SK-N-MC (cell line): ENCODE measurements at regions not wholly inside any gene's neighbourhood (a gene's known extent, or its start where the extent isn't known, plus 50 kb on each side); places are given as distances from the start of the nearest gene placed in this dataset.

Experiments used
- EZH2 ChIP-seq: fragments of 200-600 bp; sonication (generic); IDR thresholded peaks from one replicate; pipeline ENCODE4 v1.6.1; 2017; ENCODE audit warnings: antibody characterized with exemption
- FOXP2 ChIP-seq: optimal IDR thresholded peaks from 2 replicates; pipeline ENCODE3; 2011; ENCODE audit warnings: mild to moderate bottlenecking, moderate library complexity; ENCODE audit not compliant: insufficient read depth; ENCODE audit errors: extremely low read length, control extremely low read depth
- POLR2AphosphoS5 ChIP-seq: IDR thresholded peaks from 2 replicates; pipeline ENCODE4 v1.6.1; 2012; ENCODE audit warnings: mild to moderate bottlenecking, low read depth, low read length, borderline replicate concordance

DNA sequence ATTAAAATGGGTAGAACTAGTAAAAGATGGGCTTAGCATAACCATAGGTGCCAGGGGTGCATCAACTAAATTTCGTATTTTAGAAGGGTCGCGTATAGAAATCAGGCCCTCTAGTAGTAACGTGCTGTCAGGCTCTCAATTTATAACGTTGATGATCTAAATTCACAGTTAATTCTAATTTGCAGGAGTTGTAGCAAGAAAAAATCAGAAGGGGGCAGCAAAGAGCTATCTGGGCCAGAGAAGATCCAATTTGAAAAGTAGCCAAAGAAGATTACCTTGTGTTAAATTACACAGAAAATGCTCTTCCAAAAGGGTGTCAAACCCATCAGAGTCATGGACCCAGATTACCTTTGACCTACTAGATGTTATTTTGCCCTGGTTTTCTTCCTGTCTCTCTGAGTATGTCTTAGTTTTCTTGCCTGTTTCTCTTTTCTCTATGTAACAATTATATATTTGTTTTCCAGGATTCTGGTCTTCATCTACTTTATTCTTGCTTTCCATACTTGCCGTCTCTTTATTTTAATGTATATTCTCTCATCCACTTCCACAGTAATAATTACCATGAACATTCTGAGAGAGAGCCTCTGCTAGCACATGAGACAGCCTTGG, 1030.9 kb downstream of the AMY1C start:
- no peak for TF ChIP-seq POLR2AphosphoS5
- no peak for TF ChIP-seq EZH2
- no peak for TF ChIP-seq FOXP2
